ENCODE measurements at regions not wholly inside any gene's neighbourhood (a gene's known extent, or its start where the extent isn't known, plus 50 kb on each side); places are given as distances from the start of the nearest gene placed in this dataset.

DNA sequence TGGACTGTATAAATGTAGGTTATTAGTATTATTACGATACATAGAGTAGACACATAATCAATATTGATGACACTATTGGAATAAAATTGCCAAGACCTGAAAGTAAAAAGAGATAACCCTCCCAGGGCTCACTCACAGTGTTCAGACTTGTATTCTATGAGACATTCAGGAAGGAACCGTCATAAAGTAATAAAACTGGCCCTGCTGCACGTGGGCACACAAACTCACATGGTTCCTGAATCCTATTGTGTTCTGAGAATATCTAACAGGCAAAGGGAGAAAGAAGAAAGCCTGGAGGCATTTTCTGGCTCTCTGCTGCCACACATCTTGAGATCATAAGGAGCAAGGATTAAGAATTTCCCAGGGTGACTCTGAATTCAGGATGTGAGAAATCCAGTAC, 575.9 kb downstream of the HS3ST4 start:
- no peak overlapping the region for H3K4me2 ChIP-seq (ENCODE audit: control insufficient read depth, extremely low read depth, insufficient read depth, low read depth, low read length)
- no peaks in the 10 kb centered on the region for H3K79me2 ChIP-seq (ENCODE audit: control insufficient read depth, insufficient read depth, low read length)
- DNase-seq (ENCODE audit: low read depth, low spot score) (no peak), FAIRE-seq (no peak)
- dilution Hi-C loops (cut with MboI; ENCODE audit: extremely low pct_ligation_motif_present, low sequenced_read_pairs): no loop called here
- no peaks in the 10 kb centered on the region for H3K27me3 ChIP-seq (ENCODE audit: control insufficient read depth, extremely low read depth, insufficient read depth, low read length)
- H3K27ac ChIP-seq (ENCODE audit: control insufficient read depth, insufficient read depth, low read length): no peak overlapping the region
- no peak overlapping the region for H3K9ac ChIP-seq (ENCODE audit: control insufficient read depth, extremely low read depth, insufficient read depth, low read length)
- no peak overlapping the region for H3K4me3 ChIP-seq (ENCODE audit: control insufficient read depth in 2 of 3, extremely low read depth in 1 of 3, insufficient read depth in 2 of 3, low read depth in 1 of 3, low read length in 3 of 3)
- peaks cover 5% of the 10 kb centered on the region for H3K9me3 ChIP-seq (ENCODE audit: control insufficient read depth, low read depth, low read length)
- H3K36me3 ChIP-seq (ENCODE audit: control insufficient read depth in 2 of 2, extremely low read depth in 1 of 2, insufficient read depth in 2 of 2, low read length in 2 of 2): no peaks in the 10 kb centered on the region
- H2AFZ ChIP-seq (ENCODE audit: control insufficient read depth, low read length): no peak overlapping the region
- H3K9me1 ChIP-seq (ENCODE audit: control insufficient read depth, extremely low read depth, insufficient read depth, low read length): no peaks in the 10 kb centered on the region
- no peaks in the 10 kb centered on the region for H3K4me1 ChIP-seq (ENCODE audit: control insufficient read depth, extremely low read depth, insufficient read depth, low read length)
- no peak for TF ChIP-seq EZH2 (IDR thresholded peaks at IDR 0.05; ENCODE audit: low read length)
- TF ChIP-seq, protein P1, sequence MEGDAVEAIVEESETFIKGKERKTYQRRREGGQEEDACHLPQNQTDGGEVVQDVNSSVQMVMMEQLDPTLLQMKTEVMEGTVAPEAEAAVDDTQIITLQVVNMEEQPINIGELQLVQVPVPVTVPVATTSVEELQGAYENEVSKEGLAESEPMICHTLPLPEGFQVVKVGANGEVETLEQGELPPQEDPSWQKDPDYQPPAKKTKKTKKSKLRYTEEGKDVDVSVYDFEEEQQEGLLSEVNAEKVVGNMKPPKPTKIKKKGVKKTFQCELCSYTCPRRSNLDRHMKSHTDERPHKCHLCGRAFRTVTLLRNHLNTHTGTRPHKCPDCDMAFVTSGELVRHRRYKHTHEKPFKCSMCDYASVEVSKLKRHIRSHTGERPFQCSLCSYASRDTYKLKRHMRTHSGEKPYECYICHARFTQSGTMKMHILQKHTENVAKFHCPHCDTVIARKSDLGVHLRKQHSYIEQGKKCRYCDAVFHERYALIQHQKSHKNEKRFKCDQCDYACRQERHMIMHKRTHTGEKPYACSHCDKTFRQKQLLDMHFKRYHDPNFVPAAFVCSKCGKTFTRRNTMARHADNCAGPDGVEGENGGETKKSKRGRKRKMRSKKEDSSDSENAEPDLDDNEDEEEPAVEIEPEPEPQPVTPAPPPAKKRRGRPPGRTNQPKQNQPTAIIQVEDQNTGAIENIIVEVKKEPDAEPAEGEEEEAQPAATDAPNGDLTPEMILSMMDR (optimal IDR thresholded peaks at IDR 0.05 in 1 of 3, IDR thresholded peaks at IDR 0.05 in 1 of 3, conservative IDR thresholded peaks at IDR 0.05 in 1 of 3; ENCODE audit: extremely low read depth in 1 of 3, insufficient read depth in 2 of 3, low read length in 3 of 3): no peak
- no peaks in the 10 kb centered on the region for H4K20me1 ChIP-seq (ENCODE audit: control insufficient read depth, extremely low read depth, insufficient read depth, low read length)

DNA sequence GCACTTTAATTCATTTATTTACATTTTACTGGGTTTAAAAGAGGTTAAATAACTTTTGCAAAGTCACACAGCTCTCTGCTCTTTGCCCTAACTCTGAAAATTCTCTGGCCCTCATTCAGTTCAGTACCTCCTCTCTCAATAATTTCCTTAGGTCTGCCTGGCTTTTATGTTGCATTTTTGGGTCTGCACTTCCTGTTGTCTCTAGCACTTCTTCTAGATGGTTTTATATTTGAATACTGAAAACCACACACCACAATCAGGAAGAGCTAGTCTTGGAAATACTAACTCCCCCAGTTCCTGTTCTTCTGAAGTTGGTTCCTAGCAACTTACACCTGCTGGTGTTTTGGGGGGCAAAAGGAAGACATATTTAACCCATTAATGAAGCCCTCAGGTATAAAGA, 577.9 kb downstream of the HS3ST4 start:
- H2AFZ ChIP-seq (ENCODE audit: control insufficient read depth, low read length): no peak overlapping the region
- H3K27ac ChIP-seq (ENCODE audit: control insufficient read depth, insufficient read depth, low read length): no peak overlapping the region
- FAIRE-seq (no peak), DNase-seq (ENCODE audit: low read depth, low spot score) (no peak)
- H4K20me1 ChIP-seq (ENCODE audit: control insufficient read depth, extremely low read depth, insufficient read depth, low read length): no peaks in the 10 kb centered on the region
- H3K4me2 ChIP-seq (ENCODE audit: control insufficient read depth, extremely low read depth, insufficient read depth, low read depth, low read length): no peak overlapping the region
- no peaks in the 10 kb centered on the region for H3K79me2 ChIP-seq (ENCODE audit: control insufficient read depth, insufficient read depth, low read length)
- H3K36me3 ChIP-seq (ENCODE audit: control insufficient read depth in 2 of 2, extremely low read depth in 1 of 2, insufficient read depth in 2 of 2, low read length in 2 of 2): no peaks in the 10 kb centered on the region
- H3K9ac ChIP-seq (ENCODE audit: control insufficient read depth, extremely low read depth, insufficient read depth, low read length): no peak overlapping the region
- no peak overlapping the region for H3K4me3 ChIP-seq (ENCODE audit: control insufficient read depth in 2 of 3, extremely low read depth in 1 of 3, insufficient read depth in 2 of 3, low read depth in 1 of 3, low read length in 3 of 3)
- dilution Hi-C loops (cut with MboI; ENCODE audit: extremely low pct_ligation_motif_present, low sequenced_read_pairs): no loop called here
- TF ChIP-seq, protein P1 (optimal IDR thresholded peaks at IDR 0.05 in 1 of 3, IDR thresholded peaks at IDR 0.05 in 1 of 3, conservative IDR thresholded peaks at IDR 0.05 in 1 of 3; ENCODE audit: extremely low read depth in 1 of 3, insufficient read depth in 2 of 3, low read length in 3 of 3): no peak
- TF ChIP-seq EZH2 (IDR thresholded peaks at IDR 0.05; ENCODE audit: low read length): no peak
- H3K9me3 ChIP-seq (ENCODE audit: control insufficient read depth, low read depth, low read length): peaks cover 11% of the 10 kb centered on the region
- H3K4me1 ChIP-seq (ENCODE audit: control insufficient read depth, extremely low read depth, insufficient read depth, low read length): no peaks in the 10 kb centered on the region
- H3K9me1 ChIP-seq (ENCODE audit: control insufficient read depth, extremely low read depth, insufficient read depth, low read length): no peaks in the 10 kb centered on the region
- no peaks in the 10 kb centered on the region for H3K27me3 ChIP-seq (ENCODE audit: control insufficient read depth, extremely low read depth, insufficient read depth, low read length)
